Gastrocnemius medialis (tissue), 4 donors: ENCODE measurements at regions not wholly inside any gene's neighbourhood (a gene's known extent, or its start where the extent isn't known, plus 50 kb on each side); places are given as distances from the start of the nearest gene placed in this dataset.
"Not testable (repeated sequence)": the region's sequence is repeated elsewhere in the genome, so short reads cannot be mapped to it uniquely, and the experiment has no call there.

Source experiments
- ATAC-seq, 2 donors: fragments of 150-250 bp; one replicate each; pipeline ENCODE4 v1.9.1; 2016
- DNase-seq, 2 donors: peaks; one replicate each; pipeline ENCODE4 v3.0.0-alpha.2; 2019
- H3K27ac ChIP-seq, 4 donors: fragments of 200-600 bp; sonication (generic); 1 replicate in 1 of 4; 2 replicates in 3 of 4; pipeline ENCODE4 v1.5.1; 2016 to 2018; ENCODE audit warnings: mild to moderate bottlenecking in 2 of 4, moderate library complexity in 1 of 4
- H3K27me3 ChIP-seq, 3 donors: fragments of 200-600 bp; sonication (generic) in 2 of 3; 1 replicate in 1 of 3; 2 replicates in 2 of 3; pipeline versions ENCODE4 v1.5.1 to v1.6.0; 2016 to 2019; ENCODE audit warnings: mild to moderate bottlenecking in 1 of 3, moderate library complexity in 1 of 3
- H3K36me3 ChIP-seq, 2 donors: fragments of 200-600 bp; sonication (generic) in 1 of 2; one replicate each; pipeline ENCODE4 v1.5.1; 2017 to 2018
- H3K4me1 ChIP-seq, 2 donors: fragments of 200-600 bp; sonication (generic) in 1 of 2; one replicate each; pipeline ENCODE4 v1.5.1; 2016 to 2017; ENCODE audit warnings: mild to moderate bottlenecking in 2 of 2
- H3K4me3 ChIP-seq, 4 donors: fragments of 200-600 bp; sonication (generic) in 3 of 4; 1 replicate in 1 of 4; 2 replicates in 3 of 4; pipeline ENCODE4 v1.5.1; 2016 to 2019; ENCODE audit warnings: mild to moderate bottlenecking in 2 of 4
- H3K9me3 ChIP-seq, 3 donors: fragments of 200-600 bp; sonication (generic) in 2 of 3; 1 replicate in 1 of 3; 2 replicates in 2 of 3; pipeline ENCODE4 v1.5.1; 2016 to 2019
- POLR2A ChIP-seq, 2 donors: fragments of 450-650 bp; IDR thresholded peaks; one replicate each; pipeline ENCODE4 v1.6.1; 2017; ENCODE audit warnings: antibody characterized with exemption in 2 of 2, mild to moderate bottlenecking in 2 of 2, moderate library complexity in 2 of 2
- in situ Hi-C, 4 donors: fragments of 200-750 bp; cut with MboI; loops; one replicate each; pipeline versions ENCODE4 v1.15.0 to v1.8.0; 2017; ENCODE audit warnings: low sequenced_read_pairs in 4 of 4
- intact Hi-C: fragments of 100-400 bp; cut with DNase I; formaldehyde crosslinking; loops from one replicate; pipeline ENCODE4 v1.15.1; 2023; ENCODE audit warnings: low total_unique reads
- TF ChIP-seq, protein P1 (sequence below), 5 experiments: fragments of 450-650 bp in 3 of 5; fragments of 200-600 bp in 2 of 5; sonication (generic) in 2 of 5; IDR thresholded peaks in 4 of 5; conservative IDR thresholded peaks in 1 of 5; 1 replicate in 4 of 5; 2 replicates in 1 of 5; pipeline ENCODE4 v1.5.1; 2016 to 2019; ENCODE audit warnings: antibody characterized with exemption in 5 of 5, mild to moderate bottlenecking in 3 of 5, moderate library complexity in 3 of 5

DNA sequence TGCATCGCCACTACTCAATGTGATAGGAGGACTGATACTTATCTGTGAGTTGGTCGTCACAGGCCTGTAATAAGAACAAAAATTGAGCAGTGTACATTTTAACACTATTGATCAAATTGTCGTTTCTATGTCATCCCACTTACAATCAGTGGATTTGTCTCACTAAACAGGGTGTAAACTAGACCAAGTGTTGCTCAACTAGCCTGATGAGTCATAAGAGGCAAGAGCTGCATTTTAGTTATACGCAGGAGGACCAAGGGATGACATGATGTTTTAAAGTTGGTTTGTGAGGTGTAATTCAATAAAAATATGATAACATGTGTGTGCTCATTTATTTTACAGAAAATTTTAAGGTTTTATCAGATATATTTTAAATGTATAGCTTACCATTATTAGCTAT, 1239.2 kb downstream of the REEP3 start:
- ATAC-seq (no peak), DNase-seq (no peak)
- H3K36me3 ChIP-seq: no peaks in the 10 kb centered on the region
- in situ Hi-C loops (no loop called here), intact Hi-C loops (no loop called here)
- no peaks in the 10 kb centered on the region for H3K4me1 ChIP-seq
- TF ChIP-seq, protein P1, sequence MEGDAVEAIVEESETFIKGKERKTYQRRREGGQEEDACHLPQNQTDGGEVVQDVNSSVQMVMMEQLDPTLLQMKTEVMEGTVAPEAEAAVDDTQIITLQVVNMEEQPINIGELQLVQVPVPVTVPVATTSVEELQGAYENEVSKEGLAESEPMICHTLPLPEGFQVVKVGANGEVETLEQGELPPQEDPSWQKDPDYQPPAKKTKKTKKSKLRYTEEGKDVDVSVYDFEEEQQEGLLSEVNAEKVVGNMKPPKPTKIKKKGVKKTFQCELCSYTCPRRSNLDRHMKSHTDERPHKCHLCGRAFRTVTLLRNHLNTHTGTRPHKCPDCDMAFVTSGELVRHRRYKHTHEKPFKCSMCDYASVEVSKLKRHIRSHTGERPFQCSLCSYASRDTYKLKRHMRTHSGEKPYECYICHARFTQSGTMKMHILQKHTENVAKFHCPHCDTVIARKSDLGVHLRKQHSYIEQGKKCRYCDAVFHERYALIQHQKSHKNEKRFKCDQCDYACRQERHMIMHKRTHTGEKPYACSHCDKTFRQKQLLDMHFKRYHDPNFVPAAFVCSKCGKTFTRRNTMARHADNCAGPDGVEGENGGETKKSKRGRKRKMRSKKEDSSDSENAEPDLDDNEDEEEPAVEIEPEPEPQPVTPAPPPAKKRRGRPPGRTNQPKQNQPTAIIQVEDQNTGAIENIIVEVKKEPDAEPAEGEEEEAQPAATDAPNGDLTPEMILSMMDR (IDR thresholded peaks at IDR 0.05 in 4 of 5, conservative IDR thresholded peaks at IDR 0.05 in 1 of 5): no peak
- TF ChIP-seq POLR2A (IDR thresholded peaks at IDR 0.05): no peak
- no peak overlapping the region for H3K27ac ChIP-seq
- no peak overlapping the region for H3K4me3 ChIP-seq
- H3K9me3 ChIP-seq: no peaks in the 10 kb centered on the region
- H3K27me3 ChIP-seq: no peaks in the 10 kb centered on the region

DNA sequence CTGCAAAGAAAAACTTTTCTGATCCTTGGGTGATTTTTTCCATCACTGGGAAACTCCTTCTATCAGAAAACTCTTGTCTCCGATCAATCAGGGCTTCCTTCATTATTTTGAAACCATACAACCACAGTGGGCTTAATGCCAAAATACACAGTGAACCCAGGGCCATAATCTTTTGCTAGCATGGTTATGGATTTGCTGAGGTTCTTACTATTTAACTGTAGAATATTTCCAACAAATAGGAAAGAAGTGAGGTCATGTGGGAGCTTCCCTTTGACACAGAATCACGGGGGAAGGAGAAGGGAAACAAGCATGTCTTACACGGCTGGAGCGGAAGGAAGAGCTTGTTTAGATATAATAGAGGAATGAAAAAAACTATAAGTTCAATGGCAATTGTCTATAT, 1241.7 kb downstream of the REEP3 start:
- intact Hi-C loops: no loop called here
- in situ Hi-C loops: no loop called here
- H3K4me1 ChIP-seq: no peaks in the 10 kb centered on the region
- DNase-seq: no peak
- H3K36me3 ChIP-seq: no peaks in the 10 kb centered on the region
- no peaks in the 10 kb centered on the region for H3K9me3 ChIP-seq
- H3K27ac ChIP-seq: no peak overlapping the region
- TF ChIP-seq, protein P1 (IDR thresholded peaks at IDR 0.05 in 4 of 5, conservative IDR thresholded peaks at IDR 0.05 in 1 of 5): no peak
- TF ChIP-seq POLR2A (IDR thresholded peaks at IDR 0.05): no peak
- H3K27me3 ChIP-seq: no peaks in the 10 kb centered on the region
- H3K4me3 ChIP-seq: no peak overlapping the region
- no peak for ATAC-seq

DNA sequence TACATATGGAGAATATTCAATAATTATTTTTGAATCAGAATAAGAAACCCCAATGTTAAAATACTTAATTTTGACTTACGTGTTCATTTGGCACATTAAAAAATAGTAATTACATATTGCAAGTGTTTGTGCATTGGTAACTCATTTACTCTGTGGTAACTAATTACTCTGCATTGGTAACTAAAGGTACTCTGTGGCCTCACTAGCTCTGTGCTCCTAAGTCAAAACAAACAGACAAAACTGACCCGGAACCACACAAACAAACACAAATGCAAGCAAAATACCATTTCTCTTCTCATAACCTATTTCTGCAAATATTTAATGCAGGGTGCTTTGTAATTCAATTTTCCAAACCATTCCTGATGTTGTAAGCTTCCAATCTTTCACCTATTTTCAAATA, 1244.3 kb downstream of the REEP3 start:
- Histone ChIP-seq H3K4me1 (no peaks in the 10 kb centered on the region), H3K4me3 (no peak overlapping the region), H3K36me3 (no peaks in the 10 kb centered on the region), H3K9me3 (no peaks in the 10 kb centered on the region), H3K27me3 (no peaks in the 10 kb centered on the region), H3K27ac (no peak overlapping the region)
- no peak for TF ChIP-seq POLR2A (IDR thresholded peaks at IDR 0.05)
- no peak for ATAC-seq
- in situ Hi-C loops (no loop called here), intact Hi-C loops (no loop called here)
- DNase-seq: no peak

DNA sequence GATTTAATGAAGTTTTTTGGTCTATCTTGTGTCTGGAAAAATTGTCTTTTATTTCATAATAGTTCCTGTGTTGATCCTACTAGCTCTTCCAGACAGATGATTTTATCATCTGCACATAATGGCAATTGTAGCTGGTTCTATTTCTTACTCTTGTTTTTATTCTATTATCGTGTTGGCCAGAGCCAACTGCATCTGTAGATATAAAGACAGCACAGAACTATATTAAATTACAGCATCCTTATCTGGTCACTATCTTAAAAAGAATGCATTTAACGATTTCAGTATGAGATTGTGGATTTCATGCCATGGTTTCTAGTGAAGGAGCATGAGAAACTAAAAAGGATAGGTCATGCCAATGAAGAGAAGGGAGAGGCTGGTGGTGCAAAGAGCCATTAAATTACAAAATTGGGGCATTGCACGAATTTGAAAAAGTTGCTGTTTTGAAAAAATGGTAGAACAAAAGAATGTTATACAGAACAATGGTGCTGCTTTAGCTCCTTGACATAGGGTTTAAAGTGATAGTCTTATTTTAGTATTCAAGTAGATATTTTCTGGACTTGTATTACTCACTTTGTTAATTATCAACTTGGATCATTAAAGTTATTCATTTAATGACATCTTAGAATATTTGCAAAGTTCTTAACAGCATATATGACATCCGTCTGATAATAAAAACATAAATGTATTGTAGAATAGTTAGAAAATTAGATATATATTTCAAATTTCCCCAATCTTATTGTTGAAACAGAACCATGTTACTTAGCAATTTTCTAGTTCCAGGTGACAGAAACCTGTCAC, 1250.3 kb downstream of the REEP3 start:
- no peak overlapping the region for H3K27ac ChIP-seq
- TF ChIP-seq, protein P1 (IDR thresholded peaks at IDR 0.05 in 4 of 5, conservative IDR thresholded peaks at IDR 0.05 in 1 of 5): no peak
- no peak for TF ChIP-seq POLR2A (IDR thresholded peaks at IDR 0.05)
- no peak for DNase-seq
- H3K27me3 ChIP-seq: no peaks in the 10 kb centered on the region
- intact Hi-C loops: no loop called here
- no peaks in the 10 kb centered on the region for H3K9me3 ChIP-seq
- H3K36me3 ChIP-seq: no peaks in the 10 kb centered on the region
- no peak overlapping the region for H3K4me3 ChIP-seq
- no peak for ATAC-seq
- H3K4me1 ChIP-seq: no peaks in the 10 kb centered on the region
- in situ Hi-C loops: no loop called here

DNA sequence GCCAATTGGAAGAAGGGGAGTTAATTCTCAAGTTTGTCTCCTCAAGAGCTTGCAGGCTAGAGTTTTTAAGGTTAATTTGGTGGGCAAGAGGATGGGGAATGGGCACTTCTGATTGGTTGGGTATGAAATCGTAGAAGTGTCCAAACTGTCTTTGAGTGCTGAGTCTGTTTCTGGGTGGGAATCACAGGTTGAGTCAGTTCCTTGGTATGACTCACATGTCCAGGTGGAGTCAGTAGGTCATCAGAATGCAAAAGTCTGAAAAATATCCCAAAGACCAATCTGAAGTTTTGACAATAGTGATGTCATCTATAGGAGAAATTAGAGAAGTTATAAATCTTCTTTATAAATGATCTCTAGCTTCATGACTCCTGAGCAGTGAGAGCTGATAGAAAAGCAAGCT, 1252.2 kb downstream of the REEP3 start:
- in situ Hi-C loops: no loop called here
- Histone ChIP-seq H3K27ac (no peak overlapping the region), H3K4me1 (no peaks in the 10 kb centered on the region), H3K9me3 (no peaks in the 10 kb centered on the region), H3K4me3 (no peak overlapping the region), H3K27me3 (no peaks in the 10 kb centered on the region), H3K36me3 (no peaks in the 10 kb centered on the region)
- TF ChIP-seq, protein P1 (IDR thresholded peaks at IDR 0.05 in 4 of 5, conservative IDR thresholded peaks at IDR 0.05 in 1 of 5): no peak
- no peak for TF ChIP-seq POLR2A (IDR thresholded peaks at IDR 0.05)
- intact Hi-C loops: no loop called here
- ATAC-seq (no peak), DNase-seq (no peak)

DNA sequence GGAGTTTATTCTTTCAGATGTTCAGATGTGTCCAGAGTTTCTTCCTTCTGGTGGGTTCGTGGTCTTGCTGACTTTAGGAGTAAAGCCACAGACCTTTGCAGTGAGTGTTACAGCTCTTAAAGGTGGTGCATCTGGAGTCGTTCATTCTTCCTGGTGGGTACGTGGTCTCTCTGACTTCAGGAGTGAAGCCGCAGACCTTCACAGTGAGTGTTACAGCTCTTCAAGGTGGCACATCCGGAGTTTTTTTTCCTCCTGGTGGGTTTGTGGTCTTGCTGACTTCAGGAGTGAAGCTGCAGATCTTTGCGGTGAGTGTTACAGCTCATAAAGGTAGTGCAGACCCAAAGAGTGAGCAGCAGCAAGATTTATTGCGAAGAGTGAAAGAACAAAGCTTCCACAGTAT, 1263.2 kb downstream of the REEP3 start:
- intact Hi-C loops, ATAC-seq, H3K4me3 ChIP-seq, DNase-seq, H3K27me3 ChIP-seq, H3K9me3 ChIP-seq, H3K36me3 ChIP-seq, H3K27ac ChIP-seq, in situ Hi-C loops, H3K4me1 ChIP-seq: not testable (repeated sequence)
